ENCODE measurements at regions not wholly inside any gene's neighbourhood (a gene's known extent, or its start where the extent isn't known, plus 50 kb on each side); places are given as distances from the start of the nearest gene placed in this dataset.

DNA sequence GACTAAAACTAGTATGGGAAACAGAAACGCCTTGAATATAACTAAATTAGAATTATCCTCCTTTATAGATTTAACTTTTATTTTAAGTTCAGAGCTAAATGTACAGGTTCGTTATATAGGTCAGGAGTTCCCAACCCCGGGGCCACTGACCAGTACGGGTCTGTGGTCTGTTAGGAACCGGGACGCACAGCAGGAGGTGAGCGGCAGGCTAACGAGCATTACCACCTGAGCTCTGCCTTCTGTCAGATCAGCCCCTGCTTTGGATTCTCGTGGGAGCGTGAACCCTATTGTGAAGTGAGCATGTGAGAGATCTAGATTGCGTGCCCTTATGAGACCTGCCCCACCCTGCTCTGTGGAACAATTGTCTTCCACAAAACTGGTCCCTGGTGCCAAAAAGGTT is 51.0 kb downstream of the FAT4 start:
- Mint-ChIP-seq H3K4me1 (peaks cover 23% of the 10 kb centered on the region), H3K27me3 (ENCODE audit: low read depth) (no peaks in the 10 kb centered on the region), H3K36me3 (ENCODE audit: low read depth) (peaks cover 19% of the 10 kb centered on the region), H3K27ac (no peak overlapping the region), H3K9me3 (peaks cover 3% of the 10 kb centered on the region), H3K4me3 (no peak overlapping the region)
- TF ChIP-seq, protein P1, sequence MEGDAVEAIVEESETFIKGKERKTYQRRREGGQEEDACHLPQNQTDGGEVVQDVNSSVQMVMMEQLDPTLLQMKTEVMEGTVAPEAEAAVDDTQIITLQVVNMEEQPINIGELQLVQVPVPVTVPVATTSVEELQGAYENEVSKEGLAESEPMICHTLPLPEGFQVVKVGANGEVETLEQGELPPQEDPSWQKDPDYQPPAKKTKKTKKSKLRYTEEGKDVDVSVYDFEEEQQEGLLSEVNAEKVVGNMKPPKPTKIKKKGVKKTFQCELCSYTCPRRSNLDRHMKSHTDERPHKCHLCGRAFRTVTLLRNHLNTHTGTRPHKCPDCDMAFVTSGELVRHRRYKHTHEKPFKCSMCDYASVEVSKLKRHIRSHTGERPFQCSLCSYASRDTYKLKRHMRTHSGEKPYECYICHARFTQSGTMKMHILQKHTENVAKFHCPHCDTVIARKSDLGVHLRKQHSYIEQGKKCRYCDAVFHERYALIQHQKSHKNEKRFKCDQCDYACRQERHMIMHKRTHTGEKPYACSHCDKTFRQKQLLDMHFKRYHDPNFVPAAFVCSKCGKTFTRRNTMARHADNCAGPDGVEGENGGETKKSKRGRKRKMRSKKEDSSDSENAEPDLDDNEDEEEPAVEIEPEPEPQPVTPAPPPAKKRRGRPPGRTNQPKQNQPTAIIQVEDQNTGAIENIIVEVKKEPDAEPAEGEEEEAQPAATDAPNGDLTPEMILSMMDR (IDR thresholded peaks at IDR 0.05; ENCODE audit: unreplicated experiment in 3 of 3) = no peak

DNA sequence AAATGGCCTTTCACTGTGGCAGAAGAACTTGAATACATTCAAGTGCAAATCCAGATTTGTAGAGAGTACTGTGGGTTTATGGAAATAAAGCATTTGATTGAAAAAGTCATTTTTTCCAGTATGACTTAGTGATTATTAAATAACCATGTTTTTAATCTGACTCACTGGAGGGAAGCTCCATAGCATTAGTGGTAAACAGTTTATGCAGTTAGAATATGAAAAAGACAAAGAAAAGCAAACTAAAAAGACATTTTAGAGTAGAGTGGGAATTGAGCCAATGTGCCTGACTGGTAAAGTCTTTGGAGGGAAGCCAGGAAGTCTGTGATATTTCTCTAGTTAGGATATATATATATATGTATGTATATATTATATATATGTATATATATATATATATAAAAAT is 53.4 kb downstream of the FAT4 start:
- Mint-ChIP-seq H3K27me3 (ENCODE audit: low read depth) (no peaks in the 10 kb centered on the region), H3K36me3 (ENCODE audit: low read depth) (peaks cover 13% of the 10 kb centered on the region), H3K4me1 (peaks cover 23% of the 10 kb centered on the region), H3K4me3 (peak overlapping the region in 2 of 3 experiments; percentile 47 to 69), H3K9me3 (peaks cover 3% of the 10 kb centered on the region), H3K27ac (peak overlapping the region; percentile 74 to 81 (median 77))
- TF ChIP-seq, protein P1 (IDR thresholded peaks at IDR 0.05; ENCODE audit: unreplicated experiment in 3 of 3) = no peak

DNA sequence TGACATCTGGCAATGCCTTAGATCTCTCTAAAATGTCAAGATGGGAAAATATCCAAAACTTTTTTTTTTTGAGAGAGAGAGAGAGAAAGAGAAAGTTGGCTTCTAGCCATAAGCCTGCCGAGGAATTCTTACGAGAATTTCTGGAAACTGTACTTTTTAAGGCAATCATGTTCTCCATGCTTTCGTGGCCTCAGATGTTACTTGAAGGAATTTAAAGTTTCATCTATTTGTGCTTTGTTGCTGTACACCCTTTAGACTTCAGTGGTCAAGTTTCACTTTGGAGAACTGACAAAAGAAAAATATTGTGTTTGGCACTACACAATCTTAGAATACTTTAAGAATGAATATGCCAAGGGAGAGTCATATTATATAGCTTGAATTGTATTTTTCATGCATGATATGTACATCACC is 53.9 kb downstream of the FAT4 start:
- Mint-ChIP-seq H3K4me3 (peak overlapping the region in 2 of 3 experiments; percentile 66 to 75), H3K27me3 (ENCODE audit: low read depth) (no peaks in the 10 kb centered on the region), H3K36me3 (ENCODE audit: low read depth) (peaks cover 13% of the 10 kb centered on the region), H3K9me3 (peaks cover 3% of the 10 kb centered on the region), H3K27ac (peak overlapping the region; percentile 81 to 92 (median 85)), H3K4me1 (peaks cover 23% of the 10 kb centered on the region)
- TF ChIP-seq, protein P1 (IDR thresholded peaks at IDR 0.05; ENCODE audit: unreplicated experiment in 3 of 3) = no peak

DNA sequence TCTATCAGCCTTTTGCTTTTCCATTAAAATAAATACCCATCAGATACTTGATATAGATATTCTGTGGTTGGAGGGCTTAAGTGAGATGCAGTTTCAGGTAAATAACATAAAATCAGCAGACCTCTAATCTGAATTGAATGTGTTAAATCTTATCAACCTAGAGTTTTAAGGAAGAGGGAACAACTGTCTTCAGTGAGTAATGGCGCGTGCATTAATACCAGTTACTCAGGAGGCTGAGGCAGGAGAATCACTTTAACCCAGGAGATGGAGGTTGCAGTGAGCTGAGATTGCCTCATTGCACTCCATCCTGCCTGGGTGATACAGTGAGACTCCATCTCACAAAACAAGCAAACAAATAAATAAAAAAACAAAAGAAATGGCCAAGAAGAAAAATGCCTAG is 54.3 kb downstream of the FAT4 start:
- H3K36me3 Mint-ChIP-seq (ENCODE audit: low read depth) = peaks cover 11% of the 10 kb centered on the region
- H3K4me1 Mint-ChIP-seq = peaks cover 23% of the 10 kb centered on the region
- peak overlapping the region; percentile 81 to 92 (median 85) for H3K27ac Mint-ChIP-seq
- TF ChIP-seq, protein P1 (IDR thresholded peaks at IDR 0.05; ENCODE audit: unreplicated experiment in 3 of 3) = no peak
- no peak overlapping the region for H3K4me3 Mint-ChIP-seq
- H3K27me3 Mint-ChIP-seq (ENCODE audit: low read depth) = no peaks in the 10 kb centered on the region
- peaks cover 3% of the 10 kb centered on the region for H3K9me3 Mint-ChIP-seq

DNA sequence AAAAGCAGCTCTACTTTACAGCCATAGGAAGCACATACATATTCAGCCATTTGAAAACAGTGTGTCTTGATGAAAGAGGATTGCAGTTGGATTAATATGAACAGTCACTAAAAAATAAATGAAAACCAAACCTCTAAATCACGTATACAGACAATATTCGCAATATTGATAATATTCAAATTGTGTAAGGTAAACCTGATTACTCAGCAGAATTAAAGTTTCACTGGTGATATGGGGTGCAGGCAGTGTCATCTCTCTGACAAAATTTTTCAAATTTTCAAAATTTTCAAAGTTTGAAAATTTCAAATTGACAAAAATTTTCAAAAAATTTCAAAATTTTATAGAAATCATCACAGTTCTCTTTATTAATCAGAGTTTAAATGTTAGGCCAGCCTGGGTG is 55.7 kb downstream of the FAT4 start:
- H3K27me3 Mint-ChIP-seq (ENCODE audit: low read depth) = no peaks in the 10 kb centered on the region
- H3K36me3 Mint-ChIP-seq (ENCODE audit: low read depth) = peaks cover 5% of the 10 kb centered on the region
- TF ChIP-seq, protein P1 (IDR thresholded peaks at IDR 0.05; ENCODE audit: unreplicated experiment in 3 of 3) = no peak
- no peaks in the 10 kb centered on the region for H3K9me3 Mint-ChIP-seq
- no peak overlapping the region for H3K4me3 Mint-ChIP-seq
- peaks cover 23% of the 10 kb centered on the region for H3K4me1 Mint-ChIP-seq
- H3K27ac Mint-ChIP-seq = no peak overlapping the region

DNA sequence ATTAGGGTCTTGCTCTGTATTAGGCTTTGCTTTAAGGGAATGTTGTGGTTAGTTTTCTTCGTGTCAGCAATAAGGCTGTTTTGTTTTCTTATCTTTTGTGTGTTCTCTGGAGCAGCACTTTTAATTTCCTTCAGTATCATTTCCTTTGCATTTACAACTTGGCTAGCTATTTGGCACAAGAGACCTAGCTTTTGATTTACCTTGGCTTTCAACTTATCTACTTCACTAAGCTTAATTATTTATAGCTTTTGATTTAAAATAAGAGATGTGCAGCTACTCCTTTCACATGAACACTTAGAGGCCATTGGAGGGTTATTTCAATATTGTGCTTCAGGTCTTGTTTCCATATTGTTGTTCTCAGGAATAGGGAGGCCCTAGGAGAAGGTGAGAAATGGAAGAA is 68.2 kb downstream of the FAT4 start:
- Mint-ChIP-seq H3K4me1 (peaks cover 9% of the 10 kb centered on the region), H3K9me3 (peaks cover 4% of the 10 kb centered on the region), H3K4me3 (peak overlapping the region in 1 of 3 experiments; percentile 35), H3K36me3 (ENCODE audit: low read depth) (peaks cover 15% of the 10 kb centered on the region), H3K27ac (peak overlapping the region; percentile 91 to 97 (median 94)), H3K27me3 (ENCODE audit: low read depth) (no peaks in the 10 kb centered on the region)
- TF ChIP-seq, protein P1 (IDR thresholded peaks at IDR 0.05; ENCODE audit: unreplicated experiment in 3 of 3) = no peak

All from nephron (organoid).